Astrocyte (in vitro differentiated cells and primary cell): ENCODE measurements at regions not wholly inside any gene's neighbourhood (a gene's known extent, or its start where the extent isn't known, plus 50 kb on each side); places are given as distances from the start of the nearest gene placed in this dataset.

Source experiments
- CTCF ChIP-seq: IDR thresholded peaks from 2 replicates; pipeline ENCODE4 v1.5.1; 2011; ENCODE audit warnings: low read depth, mild to moderate bottlenecking, inconsistent platforms, low read length, moderate library complexity; ENCODE audit not compliant: insufficient read depth
- EZH2 ChIP-seq: IDR thresholded peaks from 2 replicates; pipeline ENCODE4 v1.6.1; 2012; ENCODE audit warnings: mild to moderate bottlenecking, low read length, inconsistent platforms; ENCODE audit not compliant: insufficient read depth

- no peak for TF ChIP-seq CTCF
- no peak for TF ChIP-seq EZH2
Observed at GRCh38 chr5:62138607-62139006, 167.4 kb upstream of the KIF2A start.
